Islet precursor cell (in vitro differentiated cells): ENCODE measurements at regions not wholly inside any gene's neighbourhood (a gene's known extent, or its start where the extent isn't known, plus 50 kb on each side); places are given as distances from the start of the nearest gene placed in this dataset.
"Not testable (repeated sequence)": the region's sequence is repeated elsewhere in the genome, so short reads cannot be mapped to it uniquely, and the experiment has no call there.

Source experiments
- DNase-seq: peaks from one replicate; pipeline ENCODE4 v3.0.0-alpha.2; 2018

DNA sequence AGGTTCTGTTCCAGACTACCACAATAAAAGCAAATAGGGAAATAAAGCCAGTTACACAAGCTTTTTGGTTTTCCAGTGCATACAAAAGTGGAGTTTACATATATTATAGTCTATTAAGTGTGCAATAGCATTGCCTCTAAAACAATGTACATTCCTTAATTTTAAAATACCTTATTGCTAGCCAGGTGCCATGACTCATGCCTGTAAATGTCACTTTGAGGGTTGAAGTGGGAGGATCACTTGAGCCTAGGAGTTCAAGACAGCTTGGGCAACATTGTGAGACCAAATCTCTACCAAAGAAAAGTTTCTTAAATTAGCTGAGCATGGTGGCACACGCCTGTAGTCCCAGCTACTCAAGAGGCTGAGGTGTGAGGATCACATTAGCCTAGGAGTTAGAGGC lies 52.9 kb upstream of the IMP4 start:
- DNase-seq = no peak

- DNase-seq = peak; percentile 90
These were observed 54.0 kb upstream of the IMP4 start for GRCh38 chr2:130288467-130289403.

GRCh38 chr2:130287656-130288026 lies 55.1 kb upstream of the IMP4 start:
- DNase-seq = no peak

- DNase-seq = no peak
These were observed 55.6 kb upstream of the IMP4 start for GRCh38 chr2:130286983-130287655.

DNA sequence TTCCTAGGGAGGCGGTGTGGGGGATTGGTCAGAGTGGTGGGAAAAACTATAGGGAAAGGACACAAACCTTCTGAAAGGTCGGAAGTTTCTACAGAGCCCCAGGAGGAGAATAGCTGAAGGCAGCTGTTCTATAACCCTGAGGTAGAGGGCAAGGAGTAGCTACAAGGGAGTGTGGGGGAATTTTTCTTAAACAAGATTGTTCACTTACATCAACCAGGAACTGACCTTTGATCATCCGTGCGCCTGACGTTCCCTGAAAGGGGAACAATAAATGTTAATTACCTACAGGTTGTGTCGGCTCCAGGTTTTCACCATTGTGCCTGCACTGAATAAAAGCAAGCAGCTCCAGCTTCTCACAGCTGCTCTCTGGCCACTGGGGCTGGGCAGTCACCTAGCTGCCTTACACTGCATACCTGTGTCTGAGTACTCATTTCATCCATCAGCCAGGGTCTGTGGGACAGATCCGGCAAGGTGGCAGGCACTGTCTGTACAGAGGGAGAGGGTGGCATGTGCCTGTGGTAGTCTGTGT lies 59.3 kb upstream of the IMP4 start:
- not testable (repeated sequence) for DNase-seq

DNA sequence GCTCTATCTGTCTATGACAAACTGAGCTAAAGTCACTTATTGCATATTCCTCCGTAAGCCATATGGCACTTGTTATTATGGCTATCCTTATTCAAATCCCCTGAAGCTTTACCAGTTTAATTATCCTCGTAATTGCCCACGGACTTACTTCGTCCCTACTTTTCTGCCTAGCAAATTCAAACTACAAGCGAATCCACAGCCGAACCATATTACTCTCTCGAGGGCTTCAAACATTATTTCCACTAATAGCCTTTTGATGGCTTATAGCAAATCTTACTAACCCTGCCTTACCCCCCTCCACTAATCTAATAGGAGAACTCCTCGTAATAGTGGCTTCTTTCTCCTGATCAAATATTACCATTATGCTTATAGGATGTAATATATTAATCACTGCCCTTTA lies 63.1 kb upstream of the IMP4 start:
- DNase-seq = not testable (repeated sequence)

DNA sequence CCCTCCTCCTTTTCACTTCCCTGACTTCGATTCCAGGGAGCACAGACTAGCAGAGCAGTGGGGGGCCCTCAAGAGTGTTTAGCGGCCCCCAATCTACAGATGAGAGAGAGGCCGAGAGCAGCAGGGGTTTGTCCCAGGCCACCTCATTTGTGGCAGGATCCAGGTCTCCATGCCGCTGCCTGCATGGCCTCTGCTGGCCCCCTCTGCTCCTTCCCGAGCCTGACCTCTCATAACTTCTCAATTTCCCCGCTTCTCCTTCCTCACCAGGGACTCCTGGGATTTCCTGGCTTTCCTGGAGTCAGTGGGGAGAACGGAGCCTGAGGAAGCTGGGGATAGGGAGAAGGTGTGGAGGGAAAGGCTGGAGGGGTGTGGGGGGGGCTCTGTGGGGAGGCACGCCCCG lies 70.1 kb upstream of the TUBA3E start:
- not testable (repeated sequence) for DNase-seq

GRCh38 chr2:130267572-130267971 lies 69.3 kb upstream of the TUBA3E start:
- DNase-seq = not testable (repeated sequence)

GRCh38 chr2:130266836-130267235 lies 68.6 kb upstream of the TUBA3E start:
- DNase-seq = not testable (repeated sequence)

DNA sequence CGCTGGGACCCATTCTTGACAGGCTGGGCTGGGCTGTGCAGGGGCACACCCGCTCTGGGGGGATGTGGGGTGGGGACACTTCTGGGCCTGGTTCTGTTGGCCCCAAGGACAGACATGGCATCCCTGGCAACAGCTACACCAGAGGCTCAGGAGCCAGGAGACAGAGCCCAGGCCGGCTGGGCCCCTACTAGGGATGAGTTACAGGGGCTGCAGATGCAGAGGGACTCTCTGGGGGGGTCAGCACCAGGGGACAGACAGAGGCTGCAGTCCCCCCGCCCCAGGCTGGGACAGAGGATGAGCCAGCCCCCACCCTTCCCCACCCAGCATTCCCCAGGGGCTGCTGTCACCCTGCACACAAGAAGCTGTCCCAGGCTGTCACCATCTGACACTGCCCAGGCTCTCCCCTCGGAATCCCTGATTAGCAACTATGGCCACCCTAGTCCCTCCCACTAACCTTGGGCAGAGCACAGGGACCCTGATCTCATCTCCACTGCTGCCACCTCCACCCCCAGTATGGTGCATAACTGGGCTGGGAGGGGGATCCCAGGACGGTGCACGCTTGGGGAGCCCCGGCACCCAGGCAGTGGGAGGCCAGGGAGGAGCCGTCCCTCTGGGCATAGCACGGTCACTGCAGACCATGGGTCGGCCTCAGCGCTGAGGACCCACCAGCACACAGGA lies 67.5 kb upstream of the TUBA3E start:
- not testable (repeated sequence) for DNase-seq

GRCh38 chr2:130264901-130265320 lies 66.7 kb upstream of the TUBA3E start:
- not testable (repeated sequence) for DNase-seq

GRCh38 chr2:130264501-130264900 lies 66.3 kb upstream of the TUBA3E start:
- DNase-seq = no peak

- no peak for DNase-seq
These were observed 65.8 kb upstream of the TUBA3E start for GRCh38 chr2:130264046-130264445.

- DNase-seq = no peak
These were observed 65.4 kb upstream of the TUBA3E start for GRCh38 chr2:130263606-130264005.

DNA sequence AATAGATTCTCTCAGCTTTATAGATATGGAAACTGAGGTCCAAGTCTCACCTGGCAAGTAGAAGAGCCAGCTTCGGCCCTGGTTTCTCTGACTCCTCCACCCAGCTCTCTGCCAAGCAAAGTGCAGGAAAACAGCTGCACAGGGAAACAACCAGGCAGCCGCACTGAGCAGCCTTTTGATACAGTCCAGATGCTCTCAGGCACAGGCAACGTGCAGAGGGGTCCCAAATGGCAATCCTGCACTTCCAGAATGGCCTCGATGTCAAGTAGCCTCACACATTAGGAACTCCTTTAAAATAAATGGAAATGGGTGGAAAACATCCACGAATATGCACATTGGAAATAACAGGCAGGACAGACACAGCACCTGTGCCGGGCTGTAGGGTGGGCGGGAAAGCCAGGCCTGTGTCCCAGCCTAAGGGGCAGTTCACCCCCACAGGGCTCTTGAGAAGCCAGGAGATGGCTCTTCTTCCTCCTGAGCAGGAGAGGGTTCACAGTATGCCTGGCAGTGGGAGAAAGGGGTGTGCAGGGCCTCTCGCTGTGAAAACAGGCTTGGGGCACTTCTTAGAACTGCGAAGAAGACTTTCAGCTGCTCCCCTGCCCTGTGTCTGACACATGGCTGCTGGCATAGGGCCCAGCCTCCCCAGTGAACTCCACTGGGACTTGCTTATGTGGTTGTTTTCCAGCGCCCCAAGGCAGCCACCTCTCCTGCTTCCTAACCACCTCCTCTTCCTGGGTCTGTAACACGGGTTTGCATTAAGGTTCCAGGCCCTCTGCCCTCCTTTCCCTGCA lies 63.9 kb upstream of the TUBA3E start:
- DNase-seq = no peak

DNA sequence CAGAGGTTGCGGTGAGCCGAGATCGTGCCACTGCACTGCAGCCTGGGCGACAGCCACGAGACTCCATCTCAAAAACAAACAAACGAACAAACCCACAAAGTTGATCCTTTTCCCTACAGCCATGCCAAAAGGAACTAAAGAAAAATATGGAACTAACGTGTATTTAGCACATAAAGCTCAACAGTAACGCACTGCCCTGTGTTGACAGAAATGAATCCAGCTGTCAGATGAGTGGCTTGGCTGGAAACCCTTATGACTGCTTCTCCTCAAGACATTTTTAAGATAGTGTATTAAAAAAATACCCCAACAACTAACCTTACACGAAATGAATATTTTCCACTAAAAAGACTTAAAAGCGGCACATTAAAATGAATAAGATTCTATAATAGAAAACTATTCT lies 62.9 kb upstream of the TUBA3E start:
- no peak for DNase-seq

GRCh38 chr2:130259594-130259993 lies 61.4 kb upstream of the TUBA3E start:
- DNase-seq = no peak

DNA sequence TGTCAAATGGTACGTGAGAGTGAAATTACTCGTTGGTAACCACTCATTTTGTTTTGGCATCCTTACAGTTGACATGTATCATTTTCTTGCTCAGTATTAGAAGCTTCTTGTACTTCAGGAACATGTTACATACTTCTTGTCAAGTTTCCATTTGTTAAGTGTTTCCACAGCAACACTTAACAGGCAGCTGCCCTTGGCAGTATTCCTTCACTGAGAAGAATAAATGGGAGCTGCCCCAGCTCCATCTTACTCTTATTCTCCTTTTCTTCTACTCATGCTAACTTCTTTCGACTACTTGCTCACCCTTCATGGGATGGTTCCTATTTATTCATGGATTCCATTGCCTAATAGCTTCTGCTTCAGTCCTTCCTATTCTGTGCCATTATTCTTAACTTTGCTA lies 60.1 kb upstream of the TUBA3E start:
- DNase-seq = no peak

DNA sequence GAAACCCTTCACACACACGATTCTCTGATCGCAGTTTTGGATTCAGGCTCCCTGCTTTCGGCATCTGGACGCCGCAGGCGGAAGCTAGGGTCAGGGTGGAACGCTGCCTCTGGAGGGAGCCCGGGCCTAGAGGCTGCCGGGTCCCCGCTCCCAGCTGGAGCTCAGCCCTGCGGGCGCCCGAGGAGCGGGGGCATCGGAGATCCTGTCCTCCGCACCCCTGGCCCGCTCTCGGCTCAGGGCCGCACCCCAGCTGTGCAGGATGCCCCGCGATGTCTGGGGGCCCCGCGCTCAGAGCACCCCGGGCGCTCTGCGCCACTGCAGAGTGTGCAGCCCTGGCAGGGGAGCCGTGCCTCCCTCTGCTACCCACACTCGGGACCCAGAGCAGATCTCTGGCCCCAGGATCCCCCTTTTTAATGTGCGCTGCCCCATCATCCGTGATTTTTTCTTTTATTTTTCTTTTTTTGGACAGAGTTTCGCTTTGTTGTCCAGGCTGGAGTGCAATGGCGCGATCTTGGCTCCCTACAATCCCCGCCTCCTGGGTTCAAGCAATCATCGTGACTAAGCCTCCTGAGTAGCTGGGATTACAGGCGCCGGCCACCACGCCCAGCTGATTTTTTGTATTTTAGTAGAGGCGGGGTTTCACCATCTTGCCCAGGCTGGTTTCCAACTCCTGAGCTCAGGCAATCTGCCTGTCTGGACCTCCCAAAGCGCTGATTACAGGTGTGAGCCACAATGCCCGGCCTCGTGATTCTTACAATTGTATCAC lies 54.8 kb upstream of the TUBA3E start:
- DNase-seq = no peak

- DNase-seq = peak; percentile 52
These were observed 53.8 kb upstream of the TUBA3E start for GRCh38 chr2:130251873-130252620.

GRCh38 chr2:130251535-130251872 lies 53.3 kb upstream of the TUBA3E start:
- DNase-seq = peak; percentile 48
